Right renal cortex interstitium (tissue), 3 donors: ENCODE measurements at regions not wholly inside any gene's neighbourhood (a gene's known extent, or its start where the extent isn't known, plus 50 kb on each side); places are given as distances from the start of the nearest gene placed in this dataset.
A peak's percentile ranks its signal among the peaks of the same experiment; 100 is the strongest.

Source experiments
- DNase-seq, 3 donors: peaks; one replicate each; pipeline ENCODE4 v3.0.0-alpha.2; 2013; ENCODE audit warnings: low read depth in 3 of 3, low spot score in 2 of 3

- peak in 1 of 3 donors; percentile 7 for DNase-seq
Observed at GRCh38 chr3:71902258-71903111, 117.5 kb upstream of the PROK2 start.

GRCh38 chr3:71901645-71902044 is 116.7 kb upstream of the PROK2 start:
- DNase-seq = no peak

DNA sequence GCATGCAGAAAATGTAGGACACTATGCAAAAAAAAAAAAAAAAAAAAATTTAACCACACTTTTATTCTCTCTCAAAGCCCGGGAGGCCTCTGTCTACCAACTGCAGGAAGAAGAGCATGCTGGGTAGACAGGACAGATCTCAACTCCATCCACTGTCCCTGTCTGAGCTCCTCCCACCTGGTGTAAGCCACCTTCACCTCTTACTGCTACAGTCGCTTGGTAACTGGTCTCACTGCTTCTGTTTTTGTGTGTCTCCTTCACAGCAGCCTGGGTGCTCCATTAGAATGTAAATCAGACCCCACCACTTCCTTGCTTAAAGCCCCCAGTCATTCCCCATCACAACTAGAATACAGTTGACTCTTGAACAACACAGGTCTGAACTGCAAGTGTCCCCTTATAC is 115.1 kb upstream of the PROK2 start:
- DNase-seq = no peak

DNA sequence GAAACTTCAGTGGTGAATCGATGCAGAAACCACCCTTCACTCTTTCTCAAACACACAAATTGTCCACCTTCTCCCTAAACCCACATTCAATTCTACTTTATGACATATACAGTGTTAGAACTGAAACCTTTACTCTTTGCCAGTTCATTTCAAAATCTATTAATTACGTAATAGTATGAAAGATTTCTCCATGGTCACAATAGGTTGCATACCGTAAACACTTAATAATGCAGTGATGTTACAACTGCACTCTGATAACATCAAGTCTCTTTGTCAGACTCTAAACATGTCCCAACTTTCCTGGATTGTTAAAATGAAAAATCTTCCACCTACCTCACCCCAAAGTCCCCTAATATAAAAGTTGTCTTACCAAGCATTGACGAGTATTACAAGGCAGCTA is 111.8 kb upstream of the PROK2 start:
- no peak for DNase-seq

DNA sequence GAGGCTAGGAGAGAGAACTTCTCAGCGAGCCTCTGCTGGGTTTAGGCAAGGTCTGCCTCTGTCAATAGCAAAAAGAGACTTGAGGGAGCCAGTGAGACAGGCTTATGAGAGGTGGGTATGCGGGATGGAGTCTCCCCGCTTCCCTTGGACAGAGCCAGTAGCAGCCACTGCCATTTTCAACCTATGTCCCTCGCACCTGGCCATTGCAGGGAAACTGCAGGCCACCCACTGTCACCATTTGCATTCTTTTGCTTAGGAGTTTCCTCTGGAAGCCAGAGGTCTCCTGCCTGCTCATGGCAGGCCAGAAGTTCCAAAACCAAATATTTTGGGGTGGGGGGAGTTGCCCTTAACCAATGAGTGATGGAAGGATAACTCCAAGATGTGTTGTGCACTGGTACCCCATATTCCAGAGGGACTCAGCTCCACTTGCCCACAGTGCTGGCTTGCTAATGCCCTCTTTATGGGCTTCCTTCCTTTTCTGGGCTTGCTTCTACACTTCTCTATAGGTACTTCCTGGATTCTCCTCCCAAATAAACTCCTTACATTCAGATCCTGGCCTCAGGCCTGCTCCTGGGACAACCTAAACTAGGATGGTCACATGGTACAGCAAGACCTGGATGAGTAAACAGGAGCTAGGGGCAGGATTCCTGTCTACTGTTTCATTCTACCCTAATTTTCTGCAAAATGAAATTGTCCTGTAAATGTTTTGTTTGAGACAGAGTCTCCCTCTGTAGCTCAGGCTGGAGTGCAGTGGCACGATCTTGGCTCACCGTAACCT is 108.9 kb upstream of the PROK2 start:
- DNase-seq = no peak

DNA sequence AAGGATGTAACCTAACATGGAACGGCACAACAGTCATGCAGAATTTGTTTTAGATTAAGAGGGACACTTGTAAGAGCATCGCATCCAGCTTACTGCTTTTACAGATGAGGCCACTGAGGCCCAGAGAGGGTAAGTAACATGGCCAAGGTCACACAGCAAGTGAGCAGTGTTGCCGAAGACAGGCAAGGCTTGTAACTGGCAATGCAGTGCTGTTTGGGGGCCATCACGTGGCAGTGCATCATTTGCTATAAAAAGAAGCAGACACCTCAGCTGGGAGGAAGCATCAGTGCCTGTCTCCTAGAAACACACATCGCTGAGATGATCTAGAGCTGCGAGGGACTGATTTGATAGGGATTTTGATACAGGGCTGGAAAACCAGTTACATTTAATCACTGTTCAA is 108.2 kb upstream of the PROK2 start:
- no peak for DNase-seq

- no peak for DNase-seq
Observed at GRCh38 chr3:71891483-71891882, 106.5 kb upstream of the PROK2 start.

DNA sequence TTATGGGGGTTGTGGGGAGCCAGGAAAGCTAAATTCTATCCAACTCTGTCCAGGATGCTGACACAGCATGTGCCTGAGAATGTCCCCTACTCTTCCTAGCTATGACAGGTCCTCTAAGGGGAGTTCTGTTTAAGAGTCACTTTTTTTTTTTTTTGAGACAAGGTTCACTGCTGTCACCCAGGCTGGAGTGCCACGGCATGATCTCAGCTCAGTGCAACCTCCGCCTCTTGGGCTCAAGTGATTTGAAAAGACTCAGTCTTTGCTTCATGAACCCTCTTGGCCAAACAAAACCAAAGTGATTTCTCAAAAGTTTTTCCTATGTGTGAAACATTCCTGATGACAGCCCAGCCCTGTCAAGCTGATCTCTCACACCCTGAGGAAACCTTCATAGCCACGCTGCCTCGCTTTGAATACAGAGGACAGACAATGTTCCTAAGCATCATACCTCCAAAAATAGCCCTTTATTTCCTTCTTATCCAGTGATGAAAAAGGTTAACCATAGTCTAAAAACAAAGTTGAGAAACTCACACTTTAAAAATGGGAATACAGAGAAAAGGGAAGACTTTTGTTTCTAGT is 105.5 kb upstream of the PROK2 start:
- no peak for DNase-seq

GRCh38 chr3:71887256-71887655 is 102.3 kb upstream of the PROK2 start:
- DNase-seq = no peak

DNA sequence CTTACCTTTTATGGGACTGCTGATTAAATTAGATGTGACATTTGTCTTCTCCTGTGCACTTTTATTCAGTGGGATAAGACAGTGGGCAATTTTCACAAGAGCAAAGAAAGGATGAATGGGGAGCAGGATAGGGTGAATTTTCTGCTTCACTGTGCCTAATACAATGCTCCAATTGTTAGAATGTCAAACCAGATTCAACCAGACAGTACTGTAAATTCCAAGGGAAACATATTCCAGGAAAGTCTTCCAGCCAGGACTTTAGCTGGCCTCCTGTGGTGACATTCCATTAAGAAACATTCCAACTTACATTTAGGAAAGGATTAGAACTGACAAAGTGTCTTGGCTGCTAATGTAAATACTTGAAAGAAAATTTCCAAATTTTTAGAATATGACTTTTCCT is 100.1 kb upstream of the PROK2 start:
- no peak for DNase-seq

DNA sequence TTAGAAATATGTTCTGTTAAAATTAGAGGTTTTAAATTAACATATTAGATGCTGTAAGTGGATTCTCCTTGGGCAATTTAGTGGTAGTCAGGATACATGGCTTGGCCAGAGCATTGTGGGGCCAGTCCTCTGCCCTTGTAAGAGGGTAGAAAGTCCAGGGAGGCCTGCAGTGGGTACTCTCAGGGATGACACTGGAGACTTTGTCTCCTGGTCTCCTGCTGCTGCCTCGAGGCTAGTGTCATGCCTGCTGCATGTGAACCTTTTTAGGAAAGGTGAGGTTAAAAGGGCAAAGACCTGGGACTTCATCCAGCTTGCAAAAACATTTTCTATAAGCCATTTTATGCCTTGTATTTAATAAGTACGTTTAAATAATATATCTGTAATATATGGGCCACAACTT is 96.8 kb upstream of the PROK2 start:
- DNase-seq = no peak

DNA sequence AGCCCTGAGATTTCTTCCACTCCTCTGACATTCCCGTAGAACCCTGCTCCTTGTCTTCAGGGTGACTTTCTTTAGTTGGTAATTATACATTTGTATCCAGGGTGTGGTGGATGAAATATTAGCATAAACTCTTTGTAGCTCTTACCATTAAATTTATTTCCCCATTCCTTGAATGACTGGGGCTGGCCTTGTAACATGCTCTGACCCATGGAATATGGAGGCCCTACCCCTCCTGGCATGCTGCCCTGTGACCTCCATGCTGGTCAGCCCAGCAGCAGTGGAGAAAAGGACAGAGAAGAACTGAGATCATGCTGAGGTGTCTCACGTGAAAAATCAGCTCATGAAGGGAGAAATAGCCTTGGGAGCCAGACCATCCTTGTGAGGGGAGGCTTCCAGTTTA is 96.1 kb upstream of the PROK2 start:
- DNase-seq = no peak

- no peak for DNase-seq
Observed at GRCh38 chr3:71879089-71879488, 94.1 kb upstream of the PROK2 start.

DNA sequence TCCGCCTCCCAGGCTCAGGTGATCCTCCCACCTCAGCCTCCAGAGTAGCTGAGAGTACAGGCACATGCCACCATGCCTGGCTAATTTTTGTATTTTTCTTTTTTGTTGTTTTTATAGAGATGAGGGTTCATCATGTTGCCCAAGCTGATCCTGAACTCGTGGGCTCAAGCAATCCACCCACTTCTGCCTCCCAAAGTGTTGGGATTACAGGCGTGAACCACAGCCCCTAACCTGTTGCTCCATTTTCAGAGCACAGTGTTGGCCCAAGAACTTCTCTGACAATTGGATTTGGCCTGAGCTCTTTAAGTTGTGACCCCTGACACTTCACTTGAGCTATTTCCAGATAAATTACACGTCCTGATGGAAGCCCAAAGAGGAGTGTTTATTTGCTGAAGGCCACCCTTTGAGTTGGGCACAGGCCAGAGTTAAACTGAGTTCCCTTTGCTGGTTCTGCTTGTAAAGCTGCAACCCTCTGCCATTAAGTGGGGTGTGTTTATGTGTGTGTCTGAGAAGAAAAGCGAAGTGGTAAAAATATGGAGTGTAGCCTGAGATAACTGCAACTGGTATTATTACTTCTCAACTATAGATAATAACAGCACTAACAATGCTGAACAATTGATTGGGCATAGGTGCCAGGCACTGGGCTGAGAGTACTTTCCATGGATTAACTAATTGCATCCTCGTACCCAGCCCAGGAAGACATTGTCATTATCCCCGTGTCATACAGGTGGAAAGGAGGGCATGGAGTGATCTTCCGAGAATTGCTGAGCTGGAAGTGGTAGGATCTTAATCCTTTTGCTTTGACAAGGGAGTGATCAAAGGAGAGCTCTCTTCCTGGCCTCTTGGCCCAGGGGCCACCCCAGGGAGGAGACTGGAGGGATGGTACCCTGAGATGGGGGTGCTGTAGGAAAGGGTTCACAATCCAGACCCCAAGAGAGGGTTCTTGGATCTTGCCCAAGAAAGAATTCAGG is 91.5 kb upstream of the PROK2 start:
- no peak for DNase-seq

- peak; percentile 25 to 48 (median 47) for DNase-seq
Observed at GRCh38 chr3:71875461-71875947, 90.6 kb upstream of the PROK2 start.

DNA sequence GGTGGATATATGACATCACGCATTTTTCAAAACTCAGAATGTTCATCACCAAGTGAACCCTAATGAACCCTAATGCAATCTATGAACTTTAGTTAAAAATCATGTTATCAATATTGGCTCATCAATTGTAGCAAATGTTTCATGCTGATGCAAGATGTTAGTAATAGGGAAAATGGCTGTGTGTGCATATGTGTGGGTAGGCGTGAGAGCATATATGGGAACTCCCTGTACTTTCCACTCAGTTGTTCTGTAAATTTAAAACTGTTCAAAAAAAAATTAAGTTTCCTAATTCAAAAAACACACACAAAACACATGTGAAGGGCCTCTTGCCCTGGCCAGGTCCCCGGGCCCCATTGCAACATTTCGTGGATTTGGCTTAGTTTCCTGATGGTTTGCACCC is 89.7 kb upstream of the PROK2 start:
- no peak for DNase-seq

- DNase-seq = no peak
Observed at GRCh38 chr3:71873093-71873611, 88.2 kb upstream of the PROK2 start.

GRCh38 chr3:71872256-71872655 is 87.3 kb upstream of the PROK2 start:
- DNase-seq = no peak

GRCh38 chr3:71870966-71871512 is 86.1 kb upstream of the PROK2 start:
- no peak for DNase-seq

- DNase-seq = no peak
Observed at GRCh38 chr3:71868876-71869275, 83.9 kb upstream of the PROK2 start.
